ENCODE measurements at regions not wholly inside any gene's neighbourhood (a gene's known extent, or its start where the extent isn't known, plus 50 kb on each side); places are given as distances from the start of the nearest gene placed in this dataset.
"Not testable (repeated sequence)": the region's sequence is repeated elsewhere in the genome, so short reads cannot be mapped to it uniquely, and the experiment has no call there.

DNA sequence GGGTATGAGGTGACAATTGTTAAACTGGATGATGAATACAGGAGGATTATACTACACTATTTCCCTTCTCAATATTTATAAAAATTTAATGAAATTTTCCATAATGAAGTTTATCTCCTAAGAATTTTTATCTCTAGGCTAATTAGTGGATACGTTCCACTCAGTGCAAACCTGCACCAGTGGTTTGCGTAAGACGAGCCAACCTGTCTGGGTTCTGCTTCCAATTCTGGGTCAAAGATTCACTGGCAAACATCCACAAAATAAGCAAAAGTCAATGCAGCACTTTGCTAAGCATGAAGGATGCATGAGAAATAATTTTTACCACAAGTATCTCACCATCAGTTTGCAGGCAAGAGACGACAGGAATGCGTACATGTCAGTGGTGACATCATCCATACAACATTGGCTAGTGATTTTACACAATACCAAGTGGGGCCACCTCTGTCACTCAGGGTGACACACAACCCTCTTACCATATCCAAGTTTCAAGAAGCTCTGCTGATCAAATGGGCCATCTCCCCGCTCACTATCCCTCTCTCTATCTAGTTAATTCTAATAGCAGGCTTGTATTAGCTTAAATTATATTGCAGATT lies 51.7 kb downstream of the FAM50B start:
- DNase-seq (ENCODE audit: low read depth in 2 of 2), result no peak

DNA sequence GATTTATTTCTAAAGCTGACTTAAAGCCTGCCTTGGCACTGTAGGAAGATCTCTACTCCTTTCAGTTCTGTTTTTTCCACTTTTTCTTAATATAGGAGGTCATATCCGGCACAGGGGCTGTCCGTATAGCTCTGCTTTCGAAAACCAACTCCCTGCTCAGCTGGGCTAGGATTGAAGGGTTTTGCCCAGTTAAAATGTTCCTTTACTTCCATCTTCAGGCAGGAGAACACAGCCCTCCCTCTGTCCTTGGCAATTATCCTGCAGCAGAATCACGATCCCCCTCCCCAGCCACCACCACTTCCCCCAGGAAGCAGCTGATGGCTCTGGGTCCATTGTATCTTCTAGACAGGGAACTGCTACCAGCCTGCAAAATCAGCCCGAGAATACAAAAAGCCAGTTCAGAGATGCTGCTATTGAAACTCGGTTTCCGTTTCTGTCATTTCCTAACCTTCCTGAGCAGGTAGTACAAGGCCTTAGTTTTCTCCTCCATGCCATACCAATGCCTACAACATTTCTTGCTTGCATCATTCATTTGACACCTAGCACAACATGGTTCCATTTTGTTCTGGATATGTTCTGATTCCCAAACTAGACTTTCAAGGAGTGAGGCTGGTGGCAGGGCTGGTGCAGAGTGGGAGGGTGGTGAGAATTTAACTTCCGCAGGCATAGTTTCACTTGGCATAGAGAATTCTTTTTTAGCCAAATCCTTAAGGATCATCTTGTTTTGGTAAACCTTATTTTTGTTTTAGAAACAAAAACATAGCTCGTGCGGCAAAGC lies 53.9 kb downstream of the FAM50B start:
- no peak for DNase-seq (ENCODE audit: low read depth in 2 of 2)

- no peak for DNase-seq (ENCODE audit: low read depth in 2 of 2)
Measured at GRCh38 chr6:3904518-3904917, 55.3 kb downstream of the FAM50B start.

GRCh38 chr6:3905945-3906845 lies 57.0 kb downstream of the FAM50B start:
- no peak for DNase-seq (ENCODE audit: low read depth in 2 of 2)

DNA sequence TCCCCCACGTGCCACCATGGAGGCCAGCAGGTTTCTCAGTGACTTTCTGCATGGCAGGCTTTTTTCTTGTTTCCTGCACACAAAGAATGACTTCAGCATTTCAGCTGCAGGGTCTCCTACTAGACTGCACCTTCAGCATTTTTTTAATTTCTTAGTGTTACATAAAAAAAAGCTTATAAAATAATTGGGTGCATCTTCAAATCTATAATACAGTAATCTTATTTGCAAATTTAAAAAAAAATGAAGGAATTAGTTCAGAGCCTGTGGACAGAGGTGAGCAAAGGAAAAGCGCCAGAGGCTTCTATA lies 57.6 kb downstream of the FAM50B start:
- DNase-seq (ENCODE audit: low read depth in 2 of 2), result no peak

GRCh38 chr6:3908223-3908622 lies 59.0 kb downstream of the FAM50B start:
- DNase-seq (ENCODE audit: low read depth in 2 of 2), result no peak

- DNase-seq (ENCODE audit: low read depth in 2 of 2), result no peak
Measured at GRCh38 chr6:3908961-3909360, 59.8 kb downstream of the FAM50B start.

GRCh38 chr6:3910106-3910663 lies 61.0 kb downstream of the FAM50B start:
- DNase-seq (ENCODE audit: low read depth in 2 of 2), result no peak

DNA sequence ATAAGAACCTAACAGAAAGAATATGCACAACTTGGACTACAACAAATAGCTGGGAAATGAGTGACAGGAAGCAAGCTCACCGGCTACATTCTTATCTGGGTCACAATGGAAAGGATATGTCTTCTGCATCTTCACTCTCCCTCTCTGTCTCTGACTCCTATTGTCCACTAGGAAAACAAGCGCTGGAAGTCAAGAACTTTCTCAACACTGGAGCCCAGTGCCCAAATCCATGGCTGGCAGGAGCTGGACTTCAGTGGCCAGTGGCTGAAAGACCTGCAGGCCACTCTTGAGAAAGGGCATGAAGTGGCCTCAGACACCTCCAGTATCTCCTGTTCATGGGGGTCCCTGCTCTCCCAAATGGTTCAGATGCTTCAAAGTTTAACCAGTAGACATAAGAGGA lies 62.0 kb downstream of the FAM50B start:
- DNase-seq (ENCODE audit: low read depth in 2 of 2), result no peak

DNA sequence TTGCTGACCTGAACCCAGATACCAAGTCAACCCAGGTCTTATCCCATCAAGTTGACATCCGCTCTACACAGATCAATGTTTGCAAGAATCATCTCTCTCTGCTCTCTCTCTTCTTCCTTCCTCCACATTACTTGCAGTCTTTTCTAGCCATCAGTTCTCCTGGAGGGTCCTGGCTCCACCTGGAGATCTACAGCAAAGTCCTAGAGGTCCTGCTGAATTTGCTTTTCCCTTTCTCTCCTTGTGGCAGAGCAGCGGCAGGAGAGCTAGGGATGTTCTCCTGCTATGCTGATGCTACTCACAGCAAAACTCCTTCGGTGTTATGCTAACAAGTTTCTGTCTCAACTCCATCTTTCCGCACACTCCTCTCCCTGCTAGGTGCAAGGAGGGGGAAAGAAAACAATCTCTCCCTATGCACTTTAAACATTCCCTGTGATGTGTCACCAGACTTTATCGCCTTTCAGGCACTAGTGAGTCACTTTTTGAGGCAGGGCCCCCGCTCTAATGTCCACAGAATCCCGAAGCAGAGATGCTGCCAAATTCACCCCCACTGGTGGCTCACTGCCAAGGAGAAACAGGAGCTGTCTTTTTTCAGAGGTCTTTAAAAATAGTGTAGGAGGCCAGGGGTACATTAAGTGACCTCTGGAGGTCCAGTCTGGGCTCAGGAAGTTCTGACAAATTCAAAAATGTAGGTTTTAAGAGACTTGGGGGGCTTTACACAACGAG lies 62.6 kb downstream of the FAM50B start:
- DNase-seq (ENCODE audit: low read depth in 2 of 2), result no peak

DNA sequence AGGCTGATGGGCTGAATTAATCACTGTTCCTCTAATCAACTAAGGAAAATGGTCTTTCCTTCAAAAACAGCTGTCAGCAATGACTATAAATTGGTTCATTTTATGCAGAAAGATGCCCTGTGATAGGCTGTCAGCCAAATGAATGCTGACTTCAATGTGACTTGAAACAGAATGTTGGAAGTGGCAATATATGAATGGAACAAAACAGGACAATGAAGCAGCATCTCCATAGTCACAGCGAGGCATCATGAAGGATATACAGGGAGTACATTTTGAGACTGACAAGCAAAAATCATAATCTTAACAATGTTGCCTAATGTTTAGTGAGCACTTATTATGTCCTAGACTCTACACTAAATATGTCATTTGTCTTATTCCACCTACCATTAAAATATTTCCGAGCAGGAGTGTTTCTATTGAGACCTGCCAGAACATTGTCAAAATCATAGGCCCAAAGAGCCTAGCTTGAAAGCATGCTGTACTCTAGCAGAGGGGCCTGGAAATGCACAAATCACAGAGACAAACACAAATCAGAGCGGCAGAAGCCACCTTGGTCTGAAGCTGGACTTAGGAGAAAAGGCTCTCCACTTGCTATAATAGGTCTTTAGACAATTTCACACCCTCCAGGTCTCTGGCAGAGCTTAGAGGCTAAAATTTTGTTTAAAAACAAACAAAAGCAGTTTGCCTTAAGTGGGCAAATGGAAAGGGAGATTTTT lies 63.3 kb downstream of the FAM50B start:
- DNase-seq (ENCODE audit: low read depth in 2 of 2), result no peak

GRCh38 chr6:3913077-3913957 lies 64.1 kb downstream of the FAM50B start:
- DNase-seq (ENCODE audit: low read depth in 2 of 2), result no peak

- no peak for DNase-seq (ENCODE audit: low read depth in 2 of 2)
Measured at GRCh38 chr6:3913958-3914337, 64.8 kb downstream of the FAM50B start.

- no peak for DNase-seq (ENCODE audit: low read depth in 2 of 2)
Measured at GRCh38 chr6:3915076-3915791, 66.1 kb downstream of the FAM50B start.

- DNase-seq (ENCODE audit: low read depth in 2 of 2), result no peak
Measured at GRCh38 chr6:3916211-3916610, 67.0 kb downstream of the FAM50B start.

DNA sequence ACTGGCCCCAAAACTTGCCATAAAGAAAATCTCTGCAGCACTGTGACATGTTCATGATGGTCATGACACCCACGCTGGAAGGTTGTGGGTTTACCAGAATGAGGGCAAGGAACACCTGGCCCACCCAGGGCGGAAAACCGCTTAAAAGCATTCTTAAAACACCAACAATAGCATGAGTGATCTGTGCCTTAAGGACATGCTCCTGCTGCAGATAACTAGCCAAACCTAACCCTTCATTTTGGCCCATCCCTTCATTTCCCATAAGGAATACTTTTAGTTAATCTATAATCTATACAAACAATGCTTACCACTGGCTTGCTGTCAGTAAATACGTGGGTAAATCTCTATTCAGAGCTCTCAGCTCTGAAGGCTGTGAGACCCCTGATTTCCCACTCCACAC lies 67.6 kb downstream of the FAM50B start:
- DNase-seq (ENCODE audit: low read depth in 2 of 2), result not testable (repeated sequence)

DNA sequence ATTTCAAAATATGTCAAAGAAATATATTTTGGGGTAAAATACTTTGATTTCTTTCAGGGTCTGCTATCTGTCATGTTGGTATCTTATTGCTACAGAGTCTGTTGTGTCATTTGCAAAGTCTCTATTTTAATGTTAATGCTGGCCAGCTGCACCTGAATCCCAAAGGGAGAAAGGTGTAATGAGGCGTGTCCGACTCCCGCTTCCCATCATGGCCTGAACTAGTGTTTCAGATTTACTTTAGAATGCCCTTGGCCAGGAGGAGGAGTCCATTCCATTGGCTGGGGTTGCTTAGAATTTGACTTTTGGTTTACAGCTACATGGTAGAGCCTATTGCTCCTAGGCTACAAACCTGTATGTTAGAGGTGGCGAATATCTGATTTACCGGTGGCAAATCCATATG lies 69.3 kb downstream of the FAM50B start:
- DNase-seq (ENCODE audit: low read depth in 2 of 2), result no peak

GRCh38 chr6:3919130-3919628 lies 70.0 kb downstream of the FAM50B start:
- DNase-seq (ENCODE audit: low read depth in 2 of 2), result no peak

- DNase-seq (ENCODE audit: low read depth in 2 of 2), result no peak
Measured at GRCh38 chr6:3919849-3920248, 70.7 kb downstream of the FAM50B start.

Measured in stimulated activated CD8-positive, alpha-beta memory T cell treated with anti-CD3 and anti-CD28 coated beads, Interleukin-2, amount 100 ng/mL, for 48 hours (primary cell).